ENCODE measurements at regions not wholly inside any gene's neighbourhood (a gene's known extent, or its start where the extent isn't known, plus 50 kb on each side); places are given as distances from the start of the nearest gene placed in this dataset.

GRCh38 chr1:5436808-5437207 lies 555.4 kb downstream of the NPHP4 start:
- TF ChIP-seq POLR2A (IDR thresholded peaks at IDR 0.05; ENCODE audit: low read depth, low read length): no peak
- FAIRE-seq: no peak
- no peak for DNase-seq (ENCODE audit: insufficient read length, low spot score)

- no peak for TF ChIP-seq POLR2A (IDR thresholded peaks at IDR 0.05; ENCODE audit: low read depth, low read length)
- DNase-seq (ENCODE audit: insufficient read length, low spot score) (no peak), FAIRE-seq (no peak)
Measured at GRCh38 chr1:5435414-5435813, 556.8 kb downstream of the NPHP4 start.

- no peak for TF ChIP-seq POLR2A (IDR thresholded peaks at IDR 0.05; ENCODE audit: low read depth, low read length)
- FAIRE-seq (no peak), DNase-seq (ENCODE audit: insufficient read length, low spot score) (no peak)
Measured at GRCh38 chr1:5432436-5432835, 559.8 kb downstream of the NPHP4 start.

GRCh38 chr1:5430911-5431697 lies 561.1 kb downstream of the NPHP4 start:
- TF ChIP-seq POLR2A (IDR thresholded peaks at IDR 0.05; ENCODE audit: low read depth, low read length): no peak
- FAIRE-seq (no peak), DNase-seq (ENCODE audit: insufficient read length, low spot score) (no peak)

GRCh38 chr1:5430136-5430535 lies 562.1 kb downstream of the NPHP4 start:
- TF ChIP-seq POLR2A (IDR thresholded peaks at IDR 0.05; ENCODE audit: low read depth, low read length): no peak
- FAIRE-seq (no peak), DNase-seq (ENCODE audit: insufficient read length, low spot score) (no peak)

GRCh38 chr1:5428351-5428750 lies 563.9 kb downstream of the NPHP4 start:
- DNase-seq (ENCODE audit: insufficient read length, low spot score) (no peak), FAIRE-seq (no peak)

GRCh38 chr1:5427026-5427613 lies 565.1 kb downstream of the NPHP4 start:
- no peak for TF ChIP-seq POLR2A (IDR thresholded peaks at IDR 0.05; ENCODE audit: low read depth, low read length)
- no peak for DNase-seq (ENCODE audit: insufficient read length, low spot score)
- FAIRE-seq: no peak

More at GRCh38 chr1:5428351-5428750, 563.9 kb downstream of the NPHP4 start:
- TF ChIP-seq POLR2A (IDR thresholded peaks at IDR 0.05; ENCODE audit: low read depth, low read length): no peak

- DNase-seq (ENCODE audit: insufficient read length, low spot score) (no peak), FAIRE-seq (no peak)
- TF ChIP-seq POLR2A (IDR thresholded peaks at IDR 0.05; ENCODE audit: low read depth, low read length): no peak
Measured at GRCh38 chr1:5424802-5425703, 567.2 kb downstream of the NPHP4 start.

GRCh38 chr1:5423109-5423508 lies 569.1 kb downstream of the NPHP4 start:
- TF ChIP-seq POLR2A (IDR thresholded peaks at IDR 0.05; ENCODE audit: low read depth, low read length): no peak
- DNase-seq (ENCODE audit: insufficient read length, low spot score) (no peak), FAIRE-seq (no peak)

GRCh38 chr1:5419501-5419900 lies 572.7 kb downstream of the NPHP4 start:
- DNase-seq (ENCODE audit: insufficient read length, low spot score): no peak
- no peak for TF ChIP-seq POLR2A (IDR thresholded peaks at IDR 0.05; ENCODE audit: low read depth, low read length)
- no peak for FAIRE-seq

GRCh38 chr1:5416518-5416917 lies 575.7 kb downstream of the NPHP4 start:
- TF ChIP-seq POLR2A (IDR thresholded peaks at IDR 0.05; ENCODE audit: low read depth, low read length): no peak
- DNase-seq (ENCODE audit: insufficient read length, low spot score) (no peak), FAIRE-seq (no peak)

GRCh38 chr1:5415606-5416005 lies 576.6 kb downstream of the NPHP4 start:
- TF ChIP-seq POLR2A (IDR thresholded peaks at IDR 0.05; ENCODE audit: low read depth, low read length): no peak
- FAIRE-seq (no peak), DNase-seq (ENCODE audit: insufficient read length, low spot score) (no peak)

- TF ChIP-seq POLR2A (IDR thresholded peaks at IDR 0.05; ENCODE audit: low read depth, low read length): no peak
- FAIRE-seq: no peak
- DNase-seq (ENCODE audit: insufficient read length, low spot score): no peak
Measured at GRCh38 chr1:5410652-5411051, 581.6 kb downstream of the NPHP4 start.

- TF ChIP-seq POLR2A (IDR thresholded peaks at IDR 0.05; ENCODE audit: low read depth, low read length): no peak
- DNase-seq (ENCODE audit: insufficient read length, low spot score) (no peak), FAIRE-seq (no peak)
Measured at GRCh38 chr1:5408401-5408800, 583.8 kb downstream of the NPHP4 start.
